Tibial nerve (tissue), 4 donors: ENCODE measurements at regions not wholly inside any gene's neighbourhood (a gene's known extent, or its start where the extent isn't known, plus 50 kb on each side); places are given as distances from the start of the nearest gene placed in this dataset.

Experiments used
- DNase-seq, 2 donors: peaks; one replicate each; pipeline ENCODE4 v3.0.0-alpha.2; 2019; ENCODE audit warnings: low spot score in 2 of 2
- H3K27ac ChIP-seq, 4 donors: fragments of 200-600 bp; sonication (generic) in 3 of 4; one replicate each; pipeline ENCODE4 v1.5.1; 2017 to 2019; ENCODE audit warnings: mild to moderate bottlenecking in 1 of 4
- H3K27me3 ChIP-seq, 2 donors: fragments of 200-600 bp; sonication (generic) in 1 of 2; one replicate each; pipeline versions ENCODE4 v1.5.1 to v1.6.0; 2017 to 2019
- H3K36me3 ChIP-seq, 3 donors: fragments of 200-600 bp; sonication (generic); one replicate each; pipeline ENCODE4 v1.5.1; 2018 to 2019
- H3K4me1 ChIP-seq, 4 donors: fragments of 200-600 bp; sonication (generic) in 3 of 4; one replicate each; pipeline ENCODE4 v1.5.1; 2017 to 2019
- H3K4me3 ChIP-seq, 4 donors: fragments of 200-600 bp; sonication (generic) in 3 of 4; one replicate each; pipeline ENCODE4 v1.5.1; 2017 to 2019; ENCODE audit warnings: mild to moderate bottlenecking in 1 of 4, moderate library complexity in 1 of 4
- H3K9me3 ChIP-seq, 4 donors: fragments of 200-600 bp; sonication (generic) in 3 of 4; one replicate each; pipeline ENCODE4 v1.5.1; 2017 to 2019
- CTCF ChIP-seq, 5 experiments: fragments of 200-600 bp in 3 of 5; fragments of 450-650 bp in 2 of 5; sonication (generic) in 3 of 5; IDR thresholded peaks; one replicate each; pipeline ENCODE4 v1.5.1; 2016 to 2019; ENCODE audit warnings: antibody characterized with exemption in 5 of 5, mild to moderate bottlenecking in 3 of 5, moderate library complexity in 2 of 5
- EP300 ChIP-seq, 2 donors: sonication (generic); formaldehyde crosslinking; IDR thresholded peaks; one replicate each; pipeline ENCODE4 v1.6.1; 2017; ENCODE audit warnings: antibody characterized with exemption in 2 of 2, mild to moderate bottlenecking in 1 of 2
- POLR2A ChIP-seq, 2 donors: fragments of 450-650 bp; IDR thresholded peaks; one replicate each; pipeline ENCODE4 v1.6.1; 2017; ENCODE audit warnings: antibody characterized with exemption in 2 of 2, mild to moderate bottlenecking in 2 of 2, moderate library complexity in 2 of 2
- WGBS, 2 donors: methylation state at CpG; one replicate each; pipeline ENCODE4 v1.1.5; 2018; 5-methylcytosine and 5-hydroxymethylcytosine counted together

GRCh38 chr13:78428646-78429045 is 174.7 kb downstream of the POU4F1 start:
- H3K9me3 ChIP-seq, result no peaks in the 10 kb centered on the region
- DNase-seq, result no peak
- H3K36me3 ChIP-seq, result no peaks in the 10 kb centered on the region
- H3K4me3 ChIP-seq, result no peak overlapping the region
- peaks cover 0 to 11% (median 0%) of the 10 kb centered on the region in 4 donors for H3K4me1 ChIP-seq
- WGBS, 2 donors, result 42 to 66% methylated on average over 2 of the region's 2 CpGs
- no peak overlapping the region for H3K27ac ChIP-seq
- H3K27me3 ChIP-seq, result no peaks in the 10 kb centered on the region
- TF ChIP-seq POLR2A (IDR thresholded peaks at IDR 0.05) (no peak), EP300 (IDR thresholded peaks at IDR 0.05) (no peak), CTCF (IDR thresholded peaks at IDR 0.05) (no peak)

DNA sequence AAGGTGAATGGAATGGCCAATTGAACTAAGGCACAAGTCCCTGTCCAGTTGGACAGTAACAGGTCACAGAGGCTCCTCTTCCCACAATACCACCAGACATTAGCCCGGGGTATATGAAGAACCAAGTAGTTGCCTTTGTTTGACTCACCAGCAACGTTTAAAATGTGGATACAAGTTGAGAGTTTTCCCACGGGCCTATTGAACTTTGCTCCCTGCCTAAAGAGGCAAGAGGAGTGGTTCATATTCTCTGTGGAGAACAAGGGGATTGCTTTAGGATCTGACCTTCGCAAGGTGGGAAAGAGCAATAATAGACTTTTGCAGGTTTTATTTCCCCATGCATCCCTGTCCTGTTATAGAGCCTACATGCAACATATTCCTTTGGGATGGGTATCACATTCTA is 177.2 kb downstream of the POU4F1 start:
- TF ChIP-seq CTCF (IDR thresholded peaks at IDR 0.05) (no peak), POLR2A (IDR thresholded peaks at IDR 0.05) (no peak), EP300 (IDR thresholded peaks at IDR 0.05) (no peak)
- H3K4me1 ChIP-seq, result peaks cover 0 to 4% (median 0%) of the 10 kb centered on the region in 4 donors
- H3K4me3 ChIP-seq, result no peak overlapping the region
- no peak overlapping the region for H3K27ac ChIP-seq
- WGBS, 2 donors, result 71 to 72% methylated on average over 4 of the region's 4 CpGs
- no peak for DNase-seq
- H3K9me3 ChIP-seq, result no peaks in the 10 kb centered on the region
- no peaks in the 10 kb centered on the region for H3K27me3 ChIP-seq
- H3K36me3 ChIP-seq, result no peaks in the 10 kb centered on the region

DNA sequence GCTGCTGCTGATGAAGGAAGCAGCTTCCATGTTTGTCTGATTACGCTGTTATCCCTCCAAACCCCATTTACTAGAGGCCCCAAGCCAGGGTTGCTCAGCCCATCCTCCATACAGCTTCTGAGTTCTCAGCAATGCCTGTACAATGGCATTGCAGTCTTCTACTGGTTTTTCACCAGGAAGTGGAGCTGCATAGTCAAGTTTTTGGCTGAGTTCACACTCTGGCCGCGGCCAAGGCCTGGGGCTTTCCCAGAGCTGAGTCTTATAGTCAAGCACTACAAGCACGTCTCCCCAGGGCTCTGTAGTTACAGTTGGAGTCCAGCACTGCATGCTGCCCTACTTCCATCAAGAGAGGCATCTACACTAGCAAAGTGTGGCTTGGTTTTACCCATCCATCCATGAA is 182.5 kb downstream of the POU4F1 start:
- no peaks in the 10 kb centered on the region for H3K27me3 ChIP-seq
- 77 to 85% methylated on average over 4 of the region's 4 CpGs for WGBS, 2 donors
- TF ChIP-seq POLR2A (IDR thresholded peaks at IDR 0.05) (no peak), CTCF (IDR thresholded peaks at IDR 0.05) (no peak), EP300 (IDR thresholded peaks at IDR 0.05) (no peak)
- H3K4me3 ChIP-seq, result no peak overlapping the region
- no peak overlapping the region for H3K27ac ChIP-seq
- no peak for DNase-seq
- H3K9me3 ChIP-seq, result no peaks in the 10 kb centered on the region
- H3K4me1 ChIP-seq, result no peaks in the 10 kb centered on the region
- H3K36me3 ChIP-seq, result no peaks in the 10 kb centered on the region

GRCh38 chr13:78413887-78414553 is 189.3 kb downstream of the POU4F1 start:
- H3K36me3 ChIP-seq, result no peaks in the 10 kb centered on the region
- no peaks in the 10 kb centered on the region for H3K27me3 ChIP-seq
- WGBS, 2 donors, result 65 to 71% methylated on average over 2 of the region's 2 CpGs

GRCh38 chr13:78410847-78411246 is 192.5 kb downstream of the POU4F1 start:
- Histone ChIP-seq H3K27me3 (no peaks in the 10 kb centered on the region), H3K4me3 (no peak overlapping the region), H3K9me3 (no peaks in the 10 kb centered on the region), H3K36me3 (no peaks in the 10 kb centered on the region), H3K4me1 (no peaks in the 10 kb centered on the region), H3K27ac (no peak overlapping the region)
- 52 to 73% methylated on average over 1 of the region's 1 CpG for WGBS, 2 donors
- DNase-seq, result no peak
- TF ChIP-seq POLR2A (IDR thresholded peaks at IDR 0.05) (no peak), CTCF (IDR thresholded peaks at IDR 0.05) (no peak), EP300 (IDR thresholded peaks at IDR 0.05) (no peak)

More at GRCh38 chr13:78413887-78414553, 189.3 kb downstream of the POU4F1 start:
- no peaks in the 10 kb centered on the region for H3K9me3 ChIP-seq
- TF ChIP-seq POLR2A (IDR thresholded peaks at IDR 0.05), result no peak
- TF ChIP-seq CTCF (IDR thresholded peaks at IDR 0.05), result no peak
- no peak overlapping the region for H3K4me3 ChIP-seq
- H3K27ac ChIP-seq, result no peak overlapping the region
- DNase-seq, result no peak
- H3K4me1 ChIP-seq, result no peaks in the 10 kb centered on the region
